ENCODE measurements at regions not wholly inside any gene's neighbourhood (a gene's known extent, or its start where the extent isn't known, plus 50 kb on each side); places are given as distances from the start of the nearest gene placed in this dataset.

- intact Hi-C loops (cut with DNase I; ENCODE audit: low total_unique reads): no loop called here
- TF ChIP-seq POLR2A (IDR thresholded peaks at IDR 0.05) (no peak), CTCF (IDR thresholded peaks at IDR 0.05) (no peak)
- no peak overlapping the region for H3K27ac ChIP-seq
- H3K9me3 ChIP-seq: no peaks in the 10 kb centered on the region
- DNase-seq: no peak
- no peaks in the 10 kb centered on the region for H3K36me3 ChIP-seq
- no peaks in the 10 kb centered on the region for H3K27me3 ChIP-seq
- H3K4me3 ChIP-seq: no peak overlapping the region
- no peaks in the 10 kb centered on the region for H3K4me1 ChIP-seq
Observed at GRCh38 chr12:74910831-74911230, 298.8 kb downstream of the KCNC2 start.

GRCh38 chr12:74914378-74914777 lies 295.3 kb downstream of the KCNC2 start:
- intact Hi-C loops (cut with DNase I; ENCODE audit: low total_unique reads): no loop called here
- no peak for TF ChIP-seq CTCF (IDR thresholded peaks at IDR 0.05)
- no peak for TF ChIP-seq POLR2A (IDR thresholded peaks at IDR 0.05)
- Histone ChIP-seq H3K36me3 (no peaks in the 10 kb centered on the region), H3K27ac (no peak overlapping the region), H3K4me1 (no peaks in the 10 kb centered on the region), H3K4me3 (no peak overlapping the region), H3K9me3 (no peaks in the 10 kb centered on the region), H3K27me3 (no peaks in the 10 kb centered on the region)
- DNase-seq: no peak

- no peaks in the 10 kb centered on the region for H3K36me3 ChIP-seq
- no peaks in the 10 kb centered on the region for H3K27me3 ChIP-seq
- no peak overlapping the region for H3K4me3 ChIP-seq
- no peak overlapping the region for H3K27ac ChIP-seq
- H3K9me3 ChIP-seq: no peaks in the 10 kb centered on the region
- H3K4me1 ChIP-seq: no peaks in the 10 kb centered on the region
- no peak for DNase-seq
- intact Hi-C loops (cut with DNase I; ENCODE audit: low total_unique reads): no loop called here
- TF ChIP-seq POLR2A (IDR thresholded peaks at IDR 0.05) (no peak), CTCF (IDR thresholded peaks at IDR 0.05) (no peak)
Observed at GRCh38 chr12:74915718-74916117, 293.9 kb downstream of the KCNC2 start.

GRCh38 chr12:74917743-74918142 lies 291.9 kb downstream of the KCNC2 start:
- intact Hi-C loops (cut with DNase I; ENCODE audit: low total_unique reads): no loop called here
- H3K4me3 ChIP-seq: no peak overlapping the region
- DNase-seq: no peak
- no peaks in the 10 kb centered on the region for H3K27me3 ChIP-seq
- no peaks in the 10 kb centered on the region for H3K9me3 ChIP-seq
- H3K36me3 ChIP-seq: no peaks in the 10 kb centered on the region
- no peak overlapping the region for H3K27ac ChIP-seq
- TF ChIP-seq POLR2A (IDR thresholded peaks at IDR 0.05) (no peak), CTCF (IDR thresholded peaks at IDR 0.05) (no peak)
- H3K4me1 ChIP-seq: no peaks in the 10 kb centered on the region

- Histone ChIP-seq H3K27me3 (no peaks in the 10 kb centered on the region), H3K36me3 (no peaks in the 10 kb centered on the region), H3K4me1 (no peaks in the 10 kb centered on the region), H3K9me3 (no peaks in the 10 kb centered on the region), H3K27ac (no peak overlapping the region), H3K4me3 (no peak overlapping the region)
- intact Hi-C loops (cut with DNase I; ENCODE audit: low total_unique reads): no loop called here
- no peak for DNase-seq
- TF ChIP-seq POLR2A (IDR thresholded peaks at IDR 0.05) (no peak), CTCF (IDR thresholded peaks at IDR 0.05) (no peak)
Observed at GRCh38 chr12:74918291-74918690, 291.3 kb downstream of the KCNC2 start.
